ENCODE measurements at regions not wholly inside any gene's neighbourhood (a gene's known extent, or its start where the extent isn't known, plus 50 kb on each side); places are given as distances from the start of the nearest gene placed in this dataset.

GRCh38 chr6:169954977-169955376, 203.6 kb downstream of the ERMARD start:
- TF ChIP-seq CTCF (IDR thresholded peaks at IDR 0.05) (no peak), POLR2AphosphoS5 (IDR thresholded peaks at IDR 0.05) (no peak), POLR2A (IDR thresholded peaks at IDR 0.05; ENCODE audit: low read depth) (no peak)

All from esophagus muscularis mucosa (tissue), 3 donors.